ENCODE measurements at regions not wholly inside any gene's neighbourhood (a gene's known extent, or its start where the extent isn't known, plus 50 kb on each side); places are given as distances from the start of the nearest gene placed in this dataset.
"Not testable (repeated sequence)": the region's sequence is repeated elsewhere in the genome, so short reads cannot be mapped to it uniquely, and the experiment has no call there.

DNA sequence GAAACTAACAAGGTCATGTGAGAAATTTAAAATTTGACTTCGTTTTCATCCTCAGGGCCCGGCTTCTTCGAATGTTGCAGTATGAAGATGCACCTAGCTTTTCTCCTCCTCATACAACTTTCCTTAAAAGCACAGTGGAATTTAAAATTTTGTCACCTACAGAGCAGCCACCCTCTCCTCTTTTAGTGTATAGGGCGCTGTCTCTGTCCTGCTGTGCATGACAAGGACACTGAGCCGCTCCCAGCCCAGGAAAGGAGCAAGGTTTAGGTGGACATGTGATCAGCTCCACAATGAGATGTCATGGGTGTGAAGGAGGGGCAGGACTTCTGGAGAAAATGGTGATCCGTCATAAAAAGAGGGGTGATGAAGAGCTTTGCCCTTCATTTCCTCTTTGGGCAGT is 1185.4 kb downstream of the RPIA start:
- H3K9ac ChIP-seq (ENCODE audit: low read depth, low read length); H3K4me1 ChIP-seq (ENCODE audit: control insufficient read depth, insufficient read depth, low read length); H3K23ac ChIP-seq (ENCODE audit: low read depth, low read length); H2BK120ac ChIP-seq (ENCODE audit: low read depth, low read length); intact Hi-C loops (cut with micrococcal nuclease); H4K5ac ChIP-seq (ENCODE audit: low read depth, low read length); H2AK9ac ChIP-seq (replicated peaks; ENCODE audit: low read depth, low read length, poor library complexity); ATAC-seq (ENCODE audit: low read depth); H3K14ac ChIP-seq (replicated peaks; ENCODE audit: low read depth, low read length); H2AFZ ChIP-seq (replicated peaks; ENCODE audit: low read length, poor library complexity); H4K8ac ChIP-seq (ENCODE audit: low read depth in 2 of 2, low read length in 2 of 2); H2BK5ac ChIP-seq (ENCODE audit: low read depth, low read length, poor library complexity, severe bottlenecking); H3K36me3 ChIP-seq (ENCODE audit: control insufficient read depth, insufficient read depth, low read length); H2BK15ac ChIP-seq (ENCODE audit: low read depth, low read length); H3K9me1 ChIP-seq (ENCODE audit: insufficient read depth, low read length); dilution Hi-C loops (cut with HindIII; ENCODE audit: low sequenced_read_pairs, unreplicated experiment); H3K79me1 ChIP-seq (ENCODE audit: low read depth in 1 of 2, low read length in 2 of 2); H3K56ac ChIP-seq (ENCODE audit: extremely low read depth, insufficient read depth, low read length); H4K91ac ChIP-seq (ENCODE audit: insufficient read depth, low read depth, low read length); H3K4me2 ChIP-seq (ENCODE audit: low read depth, low read length); BruUV-seq (replicated peaks); in situ Hi-C loops (cut with MboI; ENCODE audit: low sequenced_read_pairs); CTCF ChIA-PET; H2AK5ac ChIP-seq (ENCODE audit: low read depth, low read length); H2BK20ac ChIP-seq (ENCODE audit: low read depth, low read length); H3K4me3 ChIP-seq (ENCODE audit: insufficient read depth, low read depth, low read length); H3K18ac ChIP-seq (ENCODE audit: low read depth, low read length); H4K20me1 ChIP-seq (ENCODE audit: insufficient read depth, low read length); DNase-seq; H3K9me3 ChIP-seq (ENCODE audit: control insufficient read depth, insufficient read depth, low read length); H3K27ac ChIP-seq (ENCODE audit: insufficient read depth, low read length); POLR2A ChIA-PET (ENCODE audit: unreplicated experiment); H3K4ac ChIP-seq (ENCODE audit: low read depth, low read length); H3K27me3 ChIP-seq (ENCODE audit: control insufficient read depth, insufficient read depth, low read length): not testable (repeated sequence)
- WGBS, 2 experiments (ENCODE audit: extremely low coverage in 2 of 2, insufficient read length in 1 of 2): no CpG with 5 or more reads among the region's 6 CpGs

DNA sequence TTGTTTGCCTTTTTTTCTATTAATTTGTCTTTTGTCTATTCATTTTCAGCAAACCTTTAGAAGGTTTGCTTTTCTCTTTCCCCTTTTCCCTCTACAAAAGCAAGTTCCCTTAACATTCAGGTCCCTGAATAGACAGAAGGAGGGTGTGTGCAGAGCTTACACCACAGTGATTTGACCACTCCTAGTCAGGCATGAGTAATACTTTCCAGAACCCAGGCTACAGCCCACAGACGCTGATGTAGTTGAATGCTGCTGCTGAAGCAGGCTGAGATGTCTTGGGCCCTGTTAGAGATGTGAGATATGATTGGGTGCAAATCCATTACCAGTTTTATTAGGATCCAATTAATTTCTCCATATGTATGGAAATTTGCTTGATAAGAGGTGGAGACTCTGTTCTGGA is 1191.4 kb downstream of the RPIA start:
- H3K27me3 ChIP-seq (ENCODE audit: control insufficient read depth, insufficient read depth, low read length); H3K4me2 ChIP-seq (ENCODE audit: low read depth, low read length); H3K36me3 ChIP-seq (ENCODE audit: control insufficient read depth, insufficient read depth, low read length); H3K4me3 ChIP-seq (ENCODE audit: insufficient read depth, low read depth, low read length); H3K56ac ChIP-seq (ENCODE audit: extremely low read depth, insufficient read depth, low read length); H2AFZ ChIP-seq (replicated peaks; ENCODE audit: low read length, poor library complexity); DNase-seq; ATAC-seq (ENCODE audit: low read depth); intact Hi-C loops (cut with micrococcal nuclease); H4K8ac ChIP-seq (ENCODE audit: low read depth in 2 of 2, low read length in 2 of 2); H3K9ac ChIP-seq (ENCODE audit: low read depth, low read length); H3K79me1 ChIP-seq (ENCODE audit: low read depth in 1 of 2, low read length in 2 of 2); H3K18ac ChIP-seq (ENCODE audit: low read depth, low read length); H4K20me1 ChIP-seq (ENCODE audit: insufficient read depth, low read length); H3K9me1 ChIP-seq (ENCODE audit: insufficient read depth, low read length); POLR2A ChIA-PET (ENCODE audit: unreplicated experiment); in situ Hi-C loops (cut with MboI; ENCODE audit: low sequenced_read_pairs); H3K4me1 ChIP-seq (ENCODE audit: control insufficient read depth, insufficient read depth, low read length); H2AK9ac ChIP-seq (replicated peaks; ENCODE audit: low read depth, low read length, poor library complexity); H3K14ac ChIP-seq (replicated peaks; ENCODE audit: low read depth, low read length); H3K27ac ChIP-seq (ENCODE audit: insufficient read depth, low read length); H3K9me3 ChIP-seq (ENCODE audit: control insufficient read depth, insufficient read depth, low read length); H4K5ac ChIP-seq (ENCODE audit: low read depth, low read length); H3K4ac ChIP-seq (ENCODE audit: low read depth, low read length); H2AK5ac ChIP-seq (ENCODE audit: low read depth, low read length); dilution Hi-C loops (cut with HindIII; ENCODE audit: low sequenced_read_pairs, unreplicated experiment); BruUV-seq (replicated peaks); H2BK15ac ChIP-seq (ENCODE audit: low read depth, low read length); H2BK20ac ChIP-seq (ENCODE audit: low read depth, low read length); CTCF ChIA-PET; H2BK120ac ChIP-seq (ENCODE audit: low read depth, low read length); H2BK5ac ChIP-seq (ENCODE audit: low read depth, low read length, poor library complexity, severe bottlenecking); H3K23ac ChIP-seq (ENCODE audit: low read depth, low read length); H4K91ac ChIP-seq (ENCODE audit: insufficient read depth, low read depth, low read length): not testable (repeated sequence)
- no CpG with 5 or more reads among the region's 1 CpG for whole genome bisulfite sequencing, 2 experiments (ENCODE audit: extremely low coverage in 2 of 2, insufficient read length in 1 of 2)
